HepG2 (cell line): ENCODE measurements at regions not wholly inside any gene's neighbourhood (a gene's known extent, or its start where the extent isn't known, plus 50 kb on each side); places are given as distances from the start of the nearest gene placed in this dataset.

Source experiments
- ATAC-seq: fragments of 200-7000 bp; cut with Tn5 transposase; 3 replicates; pipeline ENCODE4 v1.9.1; 2020; ENCODE audit warnings: mild to moderate bottlenecking, moderate library complexity
- BruUV-seq: library from RNA; stranded (reverse); fragments of 400-500 nt; replicated peaks from 2 replicates; lab custom pipeline; 2021; lab: Mats Ljungman, UMichigan
- CTCF ChIA-PET: fragments of 300-600 bp; formaldehyde crosslinking; extraction: SDS; loops from one replicate; lab custom pipeline; 2021; ENCODE audit warnings: low total read pairs, inconsistent platforms, low intra/inter-chr PET ratio; lab: Yijun Ruan, JAX
- POLR2A ChIA-PET: fragments of 350-600 bp; sonication (Branson Sonifier 250); formaldehyde crosslinking; loops from one replicate; lab custom pipeline; 2020; ENCODE audit warnings: antibody characterized with exemption, inconsistent platforms; lab: Yijun Ruan, JAX
- DNase-seq: peaks from one replicate; pipeline ENCODE4 v3.0.0-alpha.2; 2015; ENCODE audit warnings: low spot score
- FAIRE-seq: peaks from 3 replicates; lab custom pipeline; 2011; peaks lifted over from hg19 to GRCh38; lab: Jason Lieb, UNC
- H2AFZ ChIP-seq: one replicate; pipeline ENCODE4 v1.6.1; 2011; ENCODE audit warnings: low read length, inconsistent platforms
- H3K27ac ChIP-seq: fragments of 300-600 bp; 3 replicates; pipeline ENCODE4 v1.8.0; 2011; ENCODE audit warnings: mixed run types, mild to moderate bottlenecking, mixed read lengths, low read length, inconsistent platforms; ENCODE audit not compliant: insufficient read depth; ENCODE audit errors: extremely low read length
- H3K27me3 ChIP-seq, 2 experiments: fragments of 200-600 bp in 1 of 2; 2 replicates in 1 of 2; 3 replicates in 1 of 2; pipeline versions ENCODE4 v1.6.0 to v1.8.0; 2011; ENCODE audit warnings: low read length in 2 of 2, mild to moderate bottlenecking in 2 of 2, moderate library complexity in 2 of 2, inconsistent platforms in 1 of 2; ENCODE audit not compliant: insufficient read depth in 2 of 2, control insufficient read depth in 1 of 2
- H3K36me3 ChIP-seq, 2 experiments: fragments of 200-600 bp in 1 of 2; replicated peaks in 1 of 2; 2 replicates in 1 of 2; 3 replicates in 1 of 2; pipeline versions ENCODE4 v1.5.1 to v1.8.0; 2011; ENCODE audit warnings: low read length in 2 of 2, inconsistent platforms in 1 of 2; ENCODE audit not compliant: insufficient read depth in 2 of 2, control insufficient read depth in 1 of 2
- H3K4me1 ChIP-seq: 2 replicates; pipeline ENCODE4 v1.5.1; 2012; ENCODE audit warnings: low read length, inconsistent platforms; ENCODE audit not compliant: insufficient read depth
- H3K4me2 ChIP-seq: 2 replicates; pipeline ENCODE4 v1.6.0; 2011; ENCODE audit warnings: low read depth, low read length, inconsistent platforms
- H3K4me3 ChIP-seq, 3 experiments: fragments of 200-600 bp in 1 of 3; sonication (generic), shearing (Covaris generic) in 1 of 3; replicated peaks in 1 of 3; 2 replicates each; pipeline ENCODE4 v1.5.1; 2011 to 2016; ENCODE audit warnings: low read length in 3 of 3, inconsistent platforms in 2 of 3, low read depth in 2 of 3, mild to moderate bottlenecking in 2 of 3, control low read depth in 1 of 3, mixed read lengths in 1 of 3; ENCODE audit not compliant: insufficient read depth in 1 of 3
- H3K79me2 ChIP-seq: one replicate; pipeline ENCODE4 v1.6.1; 2011; ENCODE audit warnings: low read length, inconsistent platforms; ENCODE audit not compliant: insufficient read depth
- H3K9ac ChIP-seq: 2 replicates; pipeline ENCODE4 v1.6.0; 2011; ENCODE audit warnings: mild to moderate bottlenecking, low read depth, low read length, inconsistent platforms; ENCODE audit not compliant: insufficient read depth
- H3K9me3 ChIP-seq: 2 replicates; pipeline ENCODE4 v1.5.1; 2012; ENCODE audit warnings: mild to moderate bottlenecking, low read length
- H4K20me1 ChIP-seq: 2 replicates; pipeline ENCODE4 v1.6.0; 2011; ENCODE audit warnings: inconsistent platforms, mild to moderate bottlenecking, low read length, moderate library complexity; ENCODE audit not compliant: insufficient read depth
- FOXO1 ChIP-seq: sonication (generic); formaldehyde crosslinking; IDR thresholded peaks from 2 replicates; pipeline ENCODE4 v1.4.0; 2020; ENCODE audit warnings: missing genetic modification reagents
- HOXA3 ChIP-seq: sonication (generic); formaldehyde crosslinking; IDR thresholded peaks from 2 replicates; pipeline ENCODE4 v1.5.0; 2020; ENCODE audit warnings: missing genetic modification reagents
- MAFK ChIP-seq, 2 experiments: IDR thresholded peaks in 1 of 2; conservative IDR thresholded peaks in 1 of 2; 2 replicates each; pipeline ENCODE4 v1.6.1; 2011; ENCODE audit warnings: improper control_type of control experiment in 2 of 2, low read length in 2 of 2
- RBAK ChIP-seq: sonication (generic); formaldehyde crosslinking; IDR thresholded peaks from 2 replicates; pipeline ENCODE4 v1.5.1; 2020; ENCODE audit warnings: mild to moderate bottlenecking, missing genetic modification reagents
- RFXAP ChIP-seq: sonication (generic); formaldehyde crosslinking; IDR thresholded peaks from 2 replicates; pipeline ENCODE4 v1.4.0; 2020; ENCODE audit warnings: missing genetic modification reagents, borderline replicate concordance
- THRA ChIP-seq: sonication (generic); formaldehyde crosslinking; IDR thresholded peaks from 2 replicates; pipeline ENCODE4 v1.4.0; 2020; ENCODE audit warnings: missing genetic modification reagents, borderline replicate concordance
- ZFP36 ChIP-seq: fragments of 150-350 bp; IDR thresholded peaks from 2 replicates; pipeline ENCODE4 v1.6.1; 2018; ENCODE audit warnings: borderline replicate concordance, low read length, low read depth; ENCODE audit not compliant: partially characterized antibody
- ZKSCAN1 ChIP-seq: fragments of 150-350 bp; IDR thresholded peaks from 2 replicates; pipeline ENCODE4 v1.6.1; 2014; ENCODE audit warnings: low read length
- ZNF207 ChIP-seq: fragments of 450-650 bp; IDR thresholded peaks from 2 replicates; pipeline ENCODE4 v1.6.1; 2016; ENCODE audit warnings: antibody characterized with exemption, borderline replicate concordance
- ZNF484 ChIP-seq: sonication (generic); formaldehyde crosslinking; IDR thresholded peaks from 2 replicates; pipeline ENCODE4 v1.5.1; 2020; ENCODE audit warnings: mild to moderate bottlenecking, low read depth, missing genetic modification reagents, borderline replicate concordance
- ZNF543 ChIP-seq: sonication (generic); formaldehyde crosslinking; IDR thresholded peaks from 2 replicates; pipeline ENCODE4 v1.4.0; 2020; ENCODE audit warnings: mild to moderate bottlenecking, missing genetic modification reagents
- ZNF580 ChIP-seq: IDR thresholded peaks from 2 replicates; pipeline ENCODE4 v1.6.1; 2016; ENCODE audit warnings: low read depth, borderline replicate concordance
- ZNF672 ChIP-seq: sonication (generic); formaldehyde crosslinking; IDR thresholded peaks from 2 replicates; pipeline ENCODE4 v1.8.1; 2022; ENCODE audit warnings: missing genetic modification reagents
- ZNF687 ChIP-seq: sonication (generic); formaldehyde crosslinking; IDR thresholded peaks from 2 replicates; pipeline ENCODE4 v1.5.1; 2020; ENCODE audit warnings: mild to moderate bottlenecking, missing genetic modification reagents, moderate library complexity
- ZNF710 ChIP-seq: sonication (generic); formaldehyde crosslinking; IDR thresholded peaks from 2 replicates; pipeline ENCODE4 v1.5.0; 2020; ENCODE audit warnings: mild to moderate bottlenecking, missing genetic modification reagents, borderline replicate concordance
- ZNF773 ChIP-seq: sonication (generic); formaldehyde crosslinking; IDR thresholded peaks from 2 replicates; pipeline ENCODE4 v1.4.0; 2020; ENCODE audit warnings: missing genetic modification reagents, borderline replicate concordance
- ZZZ3 ChIP-seq: sonication (generic); formaldehyde crosslinking; IDR thresholded peaks from 2 replicates; pipeline ENCODE4 v1.4.0; 2020; ENCODE audit warnings: missing genetic modification reagents, mild to moderate bottlenecking, borderline replicate concordance
- WGBS: methylation state at CpG from one replicate; pipeline ENCODE4 v1.1.6; 2017; ENCODE audit warnings: low lambda C conversion rate; 5-methylcytosine and 5-hydroxymethylcytosine counted together
- in situ Hi-C: cut with HindIII; loops from 2 replicates; pipeline ENCODE4 v1.10.0; 2017; ENCODE audit warnings: low pct_unique_long_range_greater_than_20kb; ENCODE audit not compliant: extremely low pct_ligation_motif_present
- intact Hi-C: fragments of 100-400 bp; cut with micrococcal nuclease; formaldehyde crosslinking; loops from one replicate; pipeline ENCODE4 v1.10.0; 2022; ENCODE audit not compliant: unreplicated experiment

- WGBS: 1% methylated on average over 3 of the region's 3 CpGs
- in situ Hi-C loops: no loop called here
- no peak for TF ChIP-seq FOXO1
- no peak for TF ChIP-seq ZKSCAN1
- no peak for TF ChIP-seq RFXAP
- TF ChIP-seq ZNF687 (CRISPR knock-in tag): no peak
- TF ChIP-seq ZFP36: no peak
- no peak for TF ChIP-seq ZNF580 (CRISPR knock-in tag)
- no peak for TF ChIP-seq HOXA3 (CRISPR knock-in tag)
- TF ChIP-seq MAFK (conservative IDR thresholded peaks at IDR 0.05 in 1 of 2, IDR thresholded peaks at IDR 0.05 in 1 of 2; ENCODE audit: low read length in 2 of 2): no peak
- TF ChIP-seq ZNF484 (CRISPR knock-in tag): no peak
- TF ChIP-seq THRA (CRISPR knock-in tag): no peak
- TF ChIP-seq ZNF207: no peak
- TF ChIP-seq ZNF710 (CRISPR knock-in tag): no peak
- TF ChIP-seq ZNF773 (CRISPR knock-in tag): no peak
- no peak for TF ChIP-seq ZNF672
- no peak for TF ChIP-seq ZZZ3 (CRISPR knock-in tag)
- no peak for TF ChIP-seq RBAK (CRISPR knock-in tag)
- no peak for TF ChIP-seq ZNF543 (CRISPR knock-in tag)
These were observed 95.8 kb upstream of the CREB5 start for GRCh38 chr7:28316489-28316888.

More at GRCh38 chr7:28316489-28316888, 95.8 kb upstream of the CREB5 start:
- DNase-seq (no peak), FAIRE-seq (no peak), ATAC-seq (no peak)
- H4K20me1 ChIP-seq: no peaks in the 10 kb centered on the region
- POLR2A ChIA-PET: no interaction called here
- no peak overlapping the region for H3K9ac ChIP-seq
- H3K79me2 ChIP-seq: no peaks in the 10 kb centered on the region
- H3K36me3 ChIP-seq: no peaks in the 10 kb centered on the region
- no peak overlapping the region for H3K4me2 ChIP-seq
- peaks cover 1 to 46% of the 10 kb centered on the region in 2 experiments; a peak in 3 of 5 replicates for H3K27me3 ChIP-seq
- no TSS peak for BruUV-seq
- no peaks in the 10 kb centered on the region for H3K9me3 ChIP-seq
- no peaks in the 10 kb centered on the region for H3K4me1 ChIP-seq
- no peak overlapping the region for H2AFZ ChIP-seq
- H3K27ac ChIP-seq: no peak overlapping the region
- no peak overlapping the region for H3K4me3 ChIP-seq
- intact Hi-C loops: no loop called here
- CTCF ChIA-PET: no interaction called here
